GM12874 (cell line): ENCODE measurements at regions not wholly inside any gene's neighbourhood (a gene's known extent, or its start where the extent isn't known, plus 50 kb on each side); places are given as distances from the start of the nearest gene placed in this dataset.

ENCODE experiments used
- CTCF ChIP-seq: IDR thresholded peaks from 2 replicates; pipeline ENCODE4 v1.5.1; 2011; ENCODE audit warnings: low read depth, mild to moderate bottlenecking, control low read depth, low read length, moderate library complexity; ENCODE audit not compliant: insufficient read depth

- no peak for TF ChIP-seq CTCF
These were observed 285.9 kb downstream of the FBXO15 start for GRCh38 chr18:73861771-73862170.

GRCh38 chr18:73859837-73860397 lies 287.7 kb downstream of the FBXO15 start:
- no peak for TF ChIP-seq CTCF

GRCh38 chr18:73852789-73853549 lies 294.7 kb downstream of the FBXO15 start:
- TF ChIP-seq CTCF = no peak

- no peak for TF ChIP-seq CTCF
These were observed 296.9 kb downstream of the FBXO15 start for GRCh38 chr18:73850782-73851181.

GRCh38 chr18:73848656-73849055 lies 299.0 kb downstream of the FBXO15 start:
- no peak for TF ChIP-seq CTCF

GRCh38 chr18:73843455-73843854 lies 304.2 kb downstream of the FBXO15 start:
- no peak for TF ChIP-seq CTCF

GRCh38 chr18:73842795-73843394 lies 304.7 kb downstream of the FBXO15 start:
- peak; percentile 86 for TF ChIP-seq CTCF
